GM12878 (cell line): ENCODE measurements at regions not wholly inside any gene's neighbourhood (a gene's known extent, or its start where the extent isn't known, plus 50 kb on each side); places are given as distances from the start of the nearest gene placed in this dataset.

Experiments used
- CEBPB ChIP-seq, 2 experiments: fragments of 150-350 bp in 1 of 2; IDR thresholded peaks; 2 replicates each; pipeline ENCODE4 v1.6.1; 2012 to 2014; ENCODE audit warnings: low read depth in 2 of 2, low read length in 2 of 2, borderline replicate concordance in 1 of 2, inconsistent platforms in 1 of 2
- CHD1 ChIP-seq: IDR thresholded peaks from 2 replicates; pipeline ENCODE4 v1.6.1; 2012; ENCODE audit warnings: low read depth, low read length, improper control_type of control experiment
- CUX1 ChIP-seq: IDR thresholded peaks from 2 replicates; pipeline ENCODE4 v1.6.1; 2012; ENCODE audit warnings: improper control_type of control experiment, low read depth, low read length; ENCODE audit not compliant: insufficient replicate concordance
- EED ChIP-seq: sonication (generic); IDR thresholded peaks from 2 replicates; pipeline ENCODE4 v1.6.1; 2016; ENCODE audit warnings: antibody characterized with exemption, low read depth
- HDGF ChIP-seq: fragments of 450-650 bp; IDR thresholded peaks from 2 replicates; pipeline ENCODE4 v1.6.1; 2016; ENCODE audit warnings: antibody characterized with exemption
- IRF4 ChIP-seq: IDR thresholded peaks from 2 replicates; pipeline ENCODE4 v1.6.1; 2011; ENCODE audit warnings: low read depth, low read length
- MEF2A ChIP-seq: IDR thresholded peaks from 2 replicates; pipeline ENCODE4 v1.6.1; 2011; ENCODE audit warnings: low read depth, mild to moderate bottlenecking, low read length, moderate library complexity; ENCODE audit not compliant: insufficient read depth
- POLR2AphosphoS2 ChIP-seq: IDR thresholded peaks from 2 replicates; pipeline ENCODE4 v1.6.1; 2011; ENCODE audit warnings: low read depth, mild to moderate bottlenecking, low read length, improper control_type of control experiment, moderate library complexity
- POLR2AphosphoS5 ChIP-seq: IDR thresholded peaks from 2 replicates; pipeline ENCODE4 v1.6.1; 2011; ENCODE audit warnings: mild to moderate bottlenecking, low read length, inconsistent platforms
- RUNX3 ChIP-seq: IDR thresholded peaks from 2 replicates; pipeline ENCODE4 v1.6.1; 2012; ENCODE audit warnings: low read length, inconsistent platforms
- SMARCA5 ChIP-seq: fragments of 450-650 bp; IDR thresholded peaks from 2 replicates; pipeline ENCODE4 v1.6.1; 2017; ENCODE audit warnings: mild to moderate bottlenecking
- SP1 ChIP-seq: IDR thresholded peaks from one replicate; pipeline ENCODE4 v1.6.1; 2011; ENCODE audit warnings: low read depth, low read length
- TF ChIP-seq, protein P1 (sequence below): IDR thresholded peaks from 2 replicates; pipeline ENCODE4 v1.6.1; 2012; ENCODE audit warnings: low read depth, low read length, improper control_type of control experiment
- TF ChIP-seq, protein P2 (sequence below): fragments of 450-650 bp; IDR thresholded peaks from 2 replicates; pipeline ENCODE4 v1.6.1; 2016; ENCODE audit warnings: mild to moderate bottlenecking

DNA sequence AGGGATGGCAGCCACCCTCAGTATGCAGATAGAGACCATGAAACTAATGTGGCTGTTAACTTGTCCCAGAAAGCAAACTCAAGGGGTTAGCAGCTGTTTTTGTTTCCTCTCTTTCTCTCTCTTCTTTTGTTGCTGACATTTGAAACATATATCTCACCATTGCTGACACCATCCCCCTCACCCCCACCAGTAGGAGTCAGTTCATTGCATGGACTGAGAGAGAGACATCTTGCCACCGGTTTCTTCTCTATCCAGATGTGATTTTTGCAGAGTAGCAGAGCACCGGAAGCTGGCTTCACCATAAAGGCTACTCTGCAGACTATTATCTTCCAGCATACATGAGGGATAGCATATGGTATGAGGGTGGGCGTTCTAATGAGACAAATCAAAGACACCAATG lies 177.1 kb upstream of the FRG1 start (continued):
- TF ChIP-seq CUX1 (no peak), RUNX3 (no peak), SP1 (no peak), POLR2AphosphoS2 (no peak), MEF2A (no peak), SMARCA5 (no peak), IRF4 (no peak), CEBPB (IDR thresholded peaks at IDR 0.05; ENCODE audit: borderline replicate concordance in 1 of 2, low read depth in 2 of 2, low read length in 2 of 2) (no peak), HDGF (no peak), EED (no peak), CHD1 (no peak), POLR2AphosphoS5 (no peak)
- TF ChIP-seq, protein P1, sequence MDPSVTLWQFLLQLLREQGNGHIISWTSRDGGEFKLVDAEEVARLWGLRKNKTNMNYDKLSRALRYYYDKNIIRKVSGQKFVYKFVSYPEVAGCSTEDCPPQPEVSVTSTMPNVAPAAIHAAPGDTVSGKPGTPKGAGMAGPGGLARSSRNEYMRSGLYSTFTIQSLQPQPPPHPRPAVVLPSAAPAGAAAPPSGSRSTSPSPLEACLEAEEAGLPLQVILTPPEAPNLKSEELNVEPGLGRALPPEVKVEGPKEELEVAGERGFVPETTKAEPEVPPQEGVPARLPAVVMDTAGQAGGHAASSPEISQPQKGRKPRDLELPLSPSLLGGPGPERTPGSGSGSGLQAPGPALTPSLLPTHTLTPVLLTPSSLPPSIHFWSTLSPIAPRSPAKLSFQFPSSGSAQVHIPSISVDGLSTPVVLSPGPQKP = no peak
- TF ChIP-seq, protein P2, sequence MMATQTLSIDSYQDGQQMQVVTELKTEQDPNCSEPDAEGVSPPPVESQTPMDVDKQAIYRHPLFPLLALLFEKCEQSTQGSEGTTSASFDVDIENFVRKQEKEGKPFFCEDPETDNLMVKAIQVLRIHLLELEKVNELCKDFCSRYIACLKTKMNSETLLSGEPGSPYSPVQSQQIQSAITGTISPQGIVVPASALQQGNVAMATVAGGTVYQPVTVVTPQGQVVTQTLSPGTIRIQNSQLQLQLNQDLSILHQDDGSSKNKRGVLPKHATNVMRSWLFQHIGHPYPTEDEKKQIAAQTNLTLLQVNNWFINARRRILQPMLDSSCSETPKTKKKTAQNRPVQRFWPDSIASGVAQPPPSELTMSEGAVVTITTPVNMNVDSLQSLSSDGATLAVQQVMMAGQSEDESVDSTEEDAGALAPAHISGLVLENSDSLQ = no peak
- TF ChIP-seq, all 136 proteins: peak for 0
